Chondrocyte (in vitro differentiated cells): ENCODE measurements at regions not wholly inside any gene's neighbourhood (a gene's known extent, or its start where the extent isn't known, plus 50 kb on each side); places are given as distances from the start of the nearest gene placed in this dataset.

Experiments
- DNase-seq: peaks from one replicate; pipeline ENCODE4 v3.0.0; 2021; ENCODE audit warnings: mixed read lengths, low spot score
- H3K27ac Mint-ChIP-seq: one replicate; pipeline ENCODE4 v1.8.0; 2021; ENCODE audit warnings: mild to moderate bottlenecking, moderate library complexity, mixed read lengths; ENCODE audit not compliant: unreplicated experiment
- H3K27me3 Mint-ChIP-seq: 2 replicates; pipeline ENCODE4 v1.8.0; 2021; ENCODE audit warnings: low read depth, mixed read lengths
- H3K36me3 Mint-ChIP-seq: 2 replicates; pipeline ENCODE4 v1.8.0; 2021; ENCODE audit warnings: low read depth, mixed read lengths
- H3K4me1 Mint-ChIP-seq: 2 replicates; pipeline ENCODE4 v1.8.0; 2021; ENCODE audit warnings: low read depth, mild to moderate bottlenecking, mixed read lengths
- H3K4me3 Mint-ChIP-seq: one replicate; pipeline ENCODE4 v1.8.0; 2021; ENCODE audit warnings: mild to moderate bottlenecking, moderate library complexity, mixed read lengths; ENCODE audit not compliant: unreplicated experiment
- H3K9me3 Mint-ChIP-seq: 2 replicates; pipeline ENCODE4 v1.8.0; 2021; ENCODE audit warnings: low read depth, mixed read lengths
- TF ChIP-seq, protein P1 (sequence below): fragments of 200-600 bp; sonication (generic); IDR thresholded peaks from 2 replicates; pipeline ENCODE4 v1.5.0; 2021; ENCODE audit warnings: antibody characterized with exemption, mild to moderate bottlenecking, moderate library complexity

DNA sequence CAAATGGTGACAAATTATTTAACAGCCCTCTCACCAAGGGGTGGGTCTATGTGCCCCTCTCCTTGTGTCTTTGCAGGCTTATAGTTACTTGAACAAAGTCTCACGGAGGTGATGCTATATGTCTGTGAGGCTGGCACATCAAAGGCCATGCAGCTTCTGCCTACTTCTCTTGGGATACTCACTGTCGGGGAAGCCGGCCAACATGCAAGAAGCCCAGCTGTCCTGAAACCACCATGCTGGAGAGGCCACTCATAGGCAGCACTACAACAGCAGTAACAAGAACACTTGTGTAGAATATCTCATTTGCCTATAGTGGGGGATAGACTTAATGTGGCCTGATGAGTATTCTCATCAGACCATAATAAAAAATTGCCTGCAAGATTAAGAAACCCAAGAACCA is 233.7 kb upstream of the NCKAP5 start:
- peaks cover 13% of the 10 kb centered on the region for H3K9me3 Mint-ChIP-seq
- no peak for DNase-seq
- H3K36me3 Mint-ChIP-seq, result peaks cover 7% of the 10 kb centered on the region
- H3K4me3 Mint-ChIP-seq, result no peak overlapping the region
- no peaks in the 10 kb centered on the region for H3K27me3 Mint-ChIP-seq
- TF ChIP-seq, protein P1, sequence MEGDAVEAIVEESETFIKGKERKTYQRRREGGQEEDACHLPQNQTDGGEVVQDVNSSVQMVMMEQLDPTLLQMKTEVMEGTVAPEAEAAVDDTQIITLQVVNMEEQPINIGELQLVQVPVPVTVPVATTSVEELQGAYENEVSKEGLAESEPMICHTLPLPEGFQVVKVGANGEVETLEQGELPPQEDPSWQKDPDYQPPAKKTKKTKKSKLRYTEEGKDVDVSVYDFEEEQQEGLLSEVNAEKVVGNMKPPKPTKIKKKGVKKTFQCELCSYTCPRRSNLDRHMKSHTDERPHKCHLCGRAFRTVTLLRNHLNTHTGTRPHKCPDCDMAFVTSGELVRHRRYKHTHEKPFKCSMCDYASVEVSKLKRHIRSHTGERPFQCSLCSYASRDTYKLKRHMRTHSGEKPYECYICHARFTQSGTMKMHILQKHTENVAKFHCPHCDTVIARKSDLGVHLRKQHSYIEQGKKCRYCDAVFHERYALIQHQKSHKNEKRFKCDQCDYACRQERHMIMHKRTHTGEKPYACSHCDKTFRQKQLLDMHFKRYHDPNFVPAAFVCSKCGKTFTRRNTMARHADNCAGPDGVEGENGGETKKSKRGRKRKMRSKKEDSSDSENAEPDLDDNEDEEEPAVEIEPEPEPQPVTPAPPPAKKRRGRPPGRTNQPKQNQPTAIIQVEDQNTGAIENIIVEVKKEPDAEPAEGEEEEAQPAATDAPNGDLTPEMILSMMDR, result no peak
- H3K4me1 Mint-ChIP-seq, result no peaks in the 10 kb centered on the region
- no peak overlapping the region for H3K27ac Mint-ChIP-seq

DNA sequence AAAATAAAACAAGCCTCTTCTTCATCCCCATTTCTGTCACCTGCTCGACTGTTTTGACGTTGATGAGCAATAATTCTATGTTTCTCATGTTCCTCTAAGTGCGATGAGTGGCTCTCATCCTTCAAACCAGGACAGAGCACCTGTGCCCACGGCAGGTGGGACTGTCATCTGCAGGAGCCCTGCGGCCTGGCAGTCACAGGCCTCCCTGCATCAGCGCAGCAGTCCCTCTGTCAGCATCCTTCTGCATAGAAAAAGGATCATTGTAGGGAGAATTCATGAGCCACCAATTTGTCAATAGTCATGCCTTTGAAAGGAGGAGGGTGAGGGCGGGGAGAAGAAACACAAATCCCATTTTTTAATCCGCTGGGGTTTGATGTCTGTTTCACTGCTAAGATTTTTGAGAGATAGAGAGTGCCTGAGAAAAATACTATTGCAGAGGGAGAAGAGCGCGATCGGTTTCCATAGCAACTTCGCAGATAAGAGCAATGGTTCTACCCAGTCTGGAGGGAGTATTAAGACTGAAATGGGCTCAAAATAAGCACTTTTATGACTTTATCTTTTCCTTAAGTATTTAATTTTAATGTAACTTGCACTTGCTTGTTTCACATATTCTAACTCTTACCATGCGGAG is 234.3 kb upstream of the NCKAP5 start:
- no peaks in the 10 kb centered on the region for H3K4me1 Mint-ChIP-seq
- no peak overlapping the region for H3K4me3 Mint-ChIP-seq
- H3K9me3 Mint-ChIP-seq, result peaks cover 9% of the 10 kb centered on the region
- no peak overlapping the region for H3K27ac Mint-ChIP-seq
- no peak for DNase-seq
- H3K36me3 Mint-ChIP-seq, result peaks cover 7% of the 10 kb centered on the region
- TF ChIP-seq, protein P1, result no peak
- H3K27me3 Mint-ChIP-seq, result no peaks in the 10 kb centered on the region

DNA sequence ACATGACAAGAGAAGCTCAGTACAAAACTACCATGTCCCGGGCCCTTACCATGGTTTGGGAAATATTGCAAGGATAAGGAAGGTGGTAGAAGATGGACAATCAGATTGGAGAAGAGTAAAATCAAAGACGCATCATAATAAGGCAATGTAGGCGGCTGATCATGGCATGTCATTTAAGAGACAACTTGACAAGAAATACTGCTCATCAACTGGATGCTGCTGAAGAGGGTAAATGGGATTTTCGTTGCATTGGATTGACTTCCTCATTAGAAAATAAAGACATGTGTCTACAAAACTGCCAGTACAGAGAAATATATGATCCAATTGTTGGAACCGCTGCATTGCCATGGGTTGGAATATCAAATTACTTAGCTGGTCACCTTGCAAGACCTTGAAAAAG is 238.3 kb upstream of the NCKAP5 start:
- H3K4me1 Mint-ChIP-seq, result no peaks in the 10 kb centered on the region
- TF ChIP-seq, protein P1, result no peak
- no peak overlapping the region for H3K4me3 Mint-ChIP-seq
- no peak for DNase-seq
- H3K9me3 Mint-ChIP-seq, result no peaks in the 10 kb centered on the region
- no peaks in the 10 kb centered on the region for H3K36me3 Mint-ChIP-seq
- H3K27me3 Mint-ChIP-seq, result no peaks in the 10 kb centered on the region
- H3K27ac Mint-ChIP-seq, result no peak overlapping the region

DNA sequence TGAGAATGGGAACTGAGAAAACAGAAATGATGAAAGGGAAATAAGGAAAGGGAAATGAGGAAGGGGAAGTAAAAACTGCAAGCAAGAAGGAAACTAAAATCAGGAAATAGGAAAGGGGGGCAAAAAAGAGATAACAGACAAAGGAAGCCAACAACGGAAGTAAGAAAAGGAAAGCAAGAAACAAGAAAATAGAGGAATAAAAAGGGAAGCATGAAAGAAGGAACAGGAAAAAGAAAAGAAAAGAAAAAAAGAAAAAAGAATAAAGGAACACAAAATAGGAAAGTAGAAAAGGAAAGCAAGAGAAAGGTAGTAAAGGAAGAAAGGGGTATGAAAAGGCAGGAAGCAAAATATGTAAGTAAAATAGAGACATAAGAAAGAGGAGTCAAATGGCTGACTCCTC is 241.2 kb upstream of the NCKAP5 start:
- TF ChIP-seq, protein P1, result no peak
- H3K36me3 Mint-ChIP-seq, result peaks cover 1% of the 10 kb centered on the region

DNA sequence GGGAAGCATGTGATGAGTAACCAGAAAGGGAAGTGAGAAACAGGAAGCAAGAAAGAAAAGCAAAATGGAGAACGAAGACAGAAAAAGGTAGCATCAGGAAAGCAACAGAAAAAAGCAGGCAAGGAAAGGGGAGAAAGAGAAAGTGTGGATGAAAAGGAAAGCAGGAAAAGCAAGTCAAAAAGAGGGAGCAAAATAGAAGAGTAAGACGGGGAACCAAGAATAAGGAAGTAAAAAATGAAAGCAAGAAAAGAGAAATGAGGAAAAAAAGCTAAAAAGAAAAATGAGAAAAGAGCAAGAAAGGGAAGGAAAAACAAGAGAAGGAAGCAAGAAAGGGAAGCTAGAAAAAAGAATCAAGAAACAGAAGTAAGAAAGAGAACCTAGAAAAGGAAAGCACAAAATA is 242.3 kb upstream of the NCKAP5 start:
- DNase-seq, result no peak
- peaks cover 9% of the 10 kb centered on the region for H3K4me1 Mint-ChIP-seq
- no peaks in the 10 kb centered on the region for H3K9me3 Mint-ChIP-seq
- no peak overlapping the region for H3K27ac Mint-ChIP-seq
- no peaks in the 10 kb centered on the region for H3K27me3 Mint-ChIP-seq
- H3K4me3 Mint-ChIP-seq, result no peak overlapping the region
- TF ChIP-seq, protein P1, result no peak
- H3K36me3 Mint-ChIP-seq, result peaks cover 1% of the 10 kb centered on the region

More for the DNA sequence above, 241.2 kb upstream of the NCKAP5 start:
- Mint-ChIP-seq H3K4me1 (peaks cover 1% of the 10 kb centered on the region), H3K4me3 (no peak overlapping the region), H3K9me3 (no peaks in the 10 kb centered on the region), H3K27me3 (no peaks in the 10 kb centered on the region), H3K27ac (no peak overlapping the region)
- DNase-seq, result no peak
